ENCODE measurements at regions not wholly inside any gene's neighbourhood (a gene's known extent, or its start where the extent isn't known, plus 50 kb on each side); places are given as distances from the start of the nearest gene placed in this dataset.

GRCh38 chr4:182017038-182017437 lies 226.2 kb upstream of the TENM3 start:
- no peak overlapping the region for H3K4me2 ChIP-seq (ENCODE audit: low read depth, low read length)
- intact Hi-C loops (cut with micrococcal nuclease; ENCODE audit: unreplicated experiment) (no loop called here), in situ Hi-C loops (cut with HindIII; ENCODE audit: extremely low pct_ligation_motif_present, low pct_unique_long_range_greater_than_20kb) (no loop called here)
- no peak overlapping the region for H3K9ac ChIP-seq (ENCODE audit: insufficient read depth, low read depth, low read length)
- no peak for ATAC-seq
- no peaks in the 10 kb centered on the region for H3K79me2 ChIP-seq (ENCODE audit: insufficient read depth, low read length)
- H3K4me1 ChIP-seq (ENCODE audit: insufficient read depth, low read length): no peaks in the 10 kb centered on the region
- WGBS (ENCODE audit: low lambda C conversion rate): 39% methylated on average over 5 of the region's 5 CpGs
- H2AFZ ChIP-seq (ENCODE audit: low read length): no peak overlapping the region
- no peaks in the 10 kb centered on the region for H3K27me3 ChIP-seq (ENCODE audit: control insufficient read depth in 1 of 2, insufficient read depth in 2 of 2, low read length in 2 of 2)
- no peaks in the 10 kb centered on the region for H3K36me3 ChIP-seq (replicated peaks in 1 of 2; ENCODE audit: control insufficient read depth in 1 of 2, insufficient read depth in 2 of 2, low read length in 2 of 2)
- H3K4me3 ChIP-seq (replicated peaks in 1 of 3; ENCODE audit: insufficient read depth in 1 of 3, low read depth in 2 of 3, low read length in 3 of 3): no peak overlapping the region
- TF ChIP-seq TEAD3 (CRISPR knock-in tag; optimal IDR thresholded peaks at IDR 0.05; ENCODE audit: borderline replicate concordance) (no peak), HMGXB3 (CRISPR knock-in tag; IDR thresholded peaks at IDR 0.05; ENCODE audit: borderline replicate concordance) (no peak), BHLHE40 (IDR thresholded peaks at IDR 0.05; ENCODE audit: low read length) (no peak), HMGA1 (CRISPR knock-in tag; conservative IDR thresholded peaks at IDR 0.05) (no peak), ETS1 (CRISPR knock-in tag; IDR thresholded peaks at IDR 0.05) (no peak), TEF (CRISPR knock-in tag; IDR thresholded peaks at IDR 0.05) (no peak), ATRX (CRISPR knock-in tag; IDR thresholded peaks at IDR 0.05; ENCODE audit: borderline replicate concordance) (no peak), ZNF576 (CRISPR knock-in tag; IDR thresholded peaks at IDR 0.05) (no peak), RXRB (CRISPR knock-in tag; IDR thresholded peaks at IDR 0.05; ENCODE audit: borderline replicate concordance) (no peak), ZMYM3 (CRISPR knock-in tag; IDR thresholded peaks at IDR 0.05) (no peak), JDP2 (CRISPR knock-in tag; IDR thresholded peaks at IDR 0.05; ENCODE audit: borderline replicate concordance) (no peak), POGZ (CRISPR knock-in tag; IDR thresholded peaks at IDR 0.05) (no peak), GLMP (CRISPR knock-in tag; IDR thresholded peaks at IDR 0.05; ENCODE audit: borderline replicate concordance) (no peak), ZNF839 (CRISPR knock-in tag; IDR thresholded peaks at IDR 0.05; ENCODE audit: borderline replicate concordance) (no peak), HOXA7 (CRISPR knock-in tag; IDR thresholded peaks at IDR 0.05) (no peak), ARNT2 (CRISPR knock-in tag; IDR thresholded peaks at IDR 0.05; ENCODE audit: low read depth) (no peak), ZNF740 (CRISPR knock-in tag; IDR thresholded peaks at IDR 0.05) (no peak)
- no peaks in the 10 kb centered on the region for H4K20me1 ChIP-seq (ENCODE audit: insufficient read depth, low read length)
- BruUV-seq (replicated peaks): no TSS peak
- no peaks in the 10 kb centered on the region for H3K9me3 ChIP-seq (ENCODE audit: low read length)
- no peak for DNase-seq (ENCODE audit: low spot score)
- no peak overlapping the region for H3K27ac ChIP-seq (ENCODE audit: extremely low read length, insufficient read depth, low read length)
- FAIRE-seq: no peak
- CTCF ChIA-PET (ENCODE audit: low intra/inter-chr PET ratio, low total read pairs): no interaction called here
- POLR2A ChIA-PET: no interaction called here

All from HepG2 (cell line).